Muscle of arm (tissue), 1 donor: ENCODE measurements at regions not wholly inside any gene's neighbourhood (a gene's known extent, or its start where the extent isn't known, plus 50 kb on each side); places are given as distances from the start of the nearest gene placed in this dataset.

ENCODE experiments used
- DNase-seq: peaks from one replicate; pipeline ENCODE4 v3.0.0-alpha.2; 2013

DNA sequence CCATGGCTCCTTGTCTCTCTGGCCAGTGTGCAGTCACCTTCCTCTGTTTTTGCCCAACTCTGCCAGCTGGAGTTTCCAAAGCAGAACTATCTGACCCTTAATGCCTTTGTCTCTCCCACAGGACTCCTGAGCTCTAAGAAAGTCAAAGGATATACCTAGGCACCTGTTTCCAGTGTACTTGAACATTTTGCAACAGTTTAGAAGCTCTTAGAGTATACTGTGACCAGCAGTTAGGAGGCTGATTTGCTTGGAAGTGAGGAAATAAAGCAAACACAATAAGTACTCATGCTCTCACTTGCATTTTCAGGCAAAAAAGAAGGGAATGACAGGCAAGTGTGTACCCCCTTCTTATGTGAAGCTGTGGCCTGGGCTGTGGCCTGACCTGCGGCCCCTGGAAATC, 204.3 kb upstream of the PLET1 start:
- no peak for DNase-seq

DNA sequence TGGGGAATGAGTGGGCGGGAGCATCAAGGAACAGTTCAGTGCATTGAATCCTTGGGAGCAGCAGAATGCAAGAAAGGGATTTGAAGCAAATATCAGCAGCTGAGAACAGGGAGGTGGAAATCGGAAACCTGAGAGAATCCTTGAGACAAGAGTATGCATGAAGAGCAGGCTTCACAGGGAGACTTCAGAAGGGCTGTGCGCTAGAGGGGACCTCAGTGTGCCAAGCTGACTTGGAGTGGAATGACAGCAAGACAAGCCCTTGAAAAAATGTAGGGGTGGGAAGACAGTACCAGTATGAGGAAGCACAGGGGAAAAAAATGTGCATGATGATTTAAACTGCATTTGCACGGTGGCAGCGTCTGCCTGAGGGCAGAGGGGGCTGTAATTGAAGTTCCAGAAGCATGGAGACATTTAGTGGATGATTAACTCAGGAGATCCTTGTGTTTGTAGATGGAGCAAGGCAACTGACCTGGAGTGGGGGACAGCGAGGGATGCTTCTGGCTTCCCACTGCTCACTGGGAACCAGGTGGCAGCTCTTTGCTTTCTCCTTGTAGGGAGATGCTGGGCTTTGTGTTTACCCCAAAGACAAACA, 204.9 kb upstream of the PLET1 start:
- no peak for DNase-seq

- no peak for DNase-seq
These were observed 207.1 kb upstream of the PLET1 start for GRCh38 chr11:112467721-112468120.

- no peak for DNase-seq
These were observed 208.7 kb upstream of the PLET1 start for GRCh38 chr11:112469376-112469775.

GRCh38 chr11:112470355-112470754, 209.7 kb upstream of the PLET1 start:
- no peak for DNase-seq

DNA sequence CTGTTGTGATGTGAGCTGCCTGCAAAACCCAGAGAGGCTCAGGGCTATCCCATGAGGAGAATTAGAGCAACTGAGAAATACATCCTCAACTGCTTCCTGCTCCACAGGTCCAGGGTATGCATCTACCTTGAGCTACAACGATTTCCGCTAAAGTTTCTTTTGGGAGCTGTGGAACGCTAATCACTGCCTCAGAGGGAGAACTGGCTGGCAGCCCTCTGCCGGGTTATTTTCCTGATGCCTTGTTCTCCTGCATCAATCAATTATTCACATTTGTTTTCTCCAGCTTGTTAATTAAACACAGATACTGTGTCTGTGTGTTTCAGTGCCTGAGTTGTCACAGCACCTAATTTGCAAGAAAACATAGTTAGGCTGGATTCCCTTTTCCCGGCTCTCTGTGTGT, 211.1 kb upstream of the PLET1 start:
- no peak for DNase-seq

DNA sequence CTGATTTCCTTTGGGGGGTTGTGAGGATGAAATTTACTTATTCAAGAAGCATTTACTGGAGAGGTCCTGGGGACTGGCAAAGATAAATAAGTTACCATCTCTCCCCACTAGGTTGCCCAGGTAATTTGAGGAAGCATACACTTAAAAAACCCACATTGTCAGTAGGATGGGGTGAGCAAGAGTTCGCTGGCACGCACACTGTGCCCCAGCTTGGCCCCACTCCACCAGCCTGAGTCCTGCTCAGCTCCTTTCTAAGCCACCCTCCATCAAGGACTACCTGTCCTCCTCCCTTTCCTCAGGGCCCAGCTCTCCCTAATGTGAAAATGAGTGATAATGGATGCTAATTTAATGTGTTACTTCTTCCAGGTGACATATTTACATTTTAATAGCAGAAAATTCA, 216.5 kb upstream of the PLET1 start:
- DNase-seq = no peak

DNA sequence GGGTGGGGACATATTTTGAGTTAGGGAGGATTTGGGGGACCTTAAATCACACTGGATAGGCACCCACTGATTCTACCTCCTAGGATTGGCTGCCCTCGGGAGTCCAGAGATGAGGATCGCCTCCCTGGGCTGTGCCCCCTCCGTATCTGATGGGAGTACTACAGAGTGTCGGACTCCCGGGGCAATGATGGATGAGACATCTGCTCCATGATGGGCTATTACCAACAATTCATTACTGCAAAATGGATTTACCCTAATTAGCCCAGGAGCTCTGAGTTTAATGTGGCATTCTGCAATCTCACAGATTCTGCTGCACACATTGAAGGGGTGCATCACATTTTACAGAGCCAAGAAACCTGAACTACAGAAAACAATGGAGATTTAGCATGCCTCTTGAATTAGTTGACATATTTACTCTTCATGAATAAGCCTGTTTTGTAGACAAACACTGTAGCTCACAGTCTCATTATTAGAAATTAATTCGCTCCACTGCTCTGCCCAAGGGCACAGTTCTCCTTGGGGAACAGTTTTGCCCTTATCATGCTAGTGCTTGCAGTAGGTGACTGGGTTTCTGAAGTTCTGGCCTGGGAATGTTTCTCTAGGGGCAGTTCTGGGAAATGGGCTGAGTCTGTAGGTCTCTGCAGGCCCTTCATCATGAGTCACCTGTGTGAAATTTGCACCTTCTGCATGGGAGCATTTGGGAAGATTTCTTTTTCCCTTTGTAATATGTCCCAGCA, 217.1 kb upstream of the PLET1 start:
- DNase-seq = no peak

GRCh38 chr11:112478806-112479205, 218.1 kb upstream of the PLET1 start:
- no peak for DNase-seq

GRCh38 chr11:112481431-112481830, 220.8 kb upstream of the PLET1 start:
- no peak for DNase-seq

DNA sequence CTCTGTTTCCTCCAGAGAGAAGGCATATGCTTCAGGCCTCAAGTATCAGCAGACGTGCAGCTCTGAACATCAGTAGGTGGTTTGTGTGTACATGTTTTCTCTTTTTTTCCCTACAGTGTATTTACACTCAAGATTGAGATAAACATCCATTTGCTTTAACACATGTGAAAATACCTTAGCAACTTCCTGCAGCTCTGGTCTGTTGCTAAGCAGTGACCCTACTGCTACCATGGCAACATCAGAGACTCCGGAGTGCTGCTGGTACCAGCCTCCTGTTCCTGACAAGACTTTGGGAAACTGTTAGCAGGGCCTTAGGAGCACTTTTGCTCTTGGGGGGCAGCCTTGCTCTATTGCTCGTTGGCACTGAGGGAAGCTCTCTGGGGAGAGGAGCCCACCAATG, 221.2 kb upstream of the PLET1 start:
- no peak for DNase-seq

DNA sequence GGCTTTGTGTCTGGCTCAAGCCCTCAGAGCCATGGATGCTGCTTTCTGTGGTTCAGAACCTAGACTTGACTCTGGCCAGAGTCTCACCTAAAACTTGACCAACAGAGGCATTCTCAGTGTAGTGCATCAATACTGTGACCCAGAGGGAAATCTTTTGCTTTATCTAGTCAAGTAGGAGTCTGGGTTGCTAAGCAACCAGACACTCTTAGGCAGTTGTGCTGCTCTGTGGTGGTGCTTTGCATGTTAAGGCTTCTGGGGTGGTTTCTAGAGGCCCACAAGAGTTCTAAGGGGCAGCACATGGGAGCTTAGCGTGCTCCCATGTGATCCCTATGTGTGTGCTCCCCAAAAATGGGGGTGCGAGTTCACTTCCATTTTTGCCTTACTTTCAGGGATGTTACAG, 224.6 kb upstream of the PLET1 start:
- DNase-seq = no peak

- DNase-seq = no peak
These were observed 237.2 kb upstream of the PLET1 start for GRCh38 chr11:112497826-112498225.

- no peak for DNase-seq
These were observed 238.0 kb upstream of the PLET1 start for GRCh38 chr11:112498701-112499100.

DNA sequence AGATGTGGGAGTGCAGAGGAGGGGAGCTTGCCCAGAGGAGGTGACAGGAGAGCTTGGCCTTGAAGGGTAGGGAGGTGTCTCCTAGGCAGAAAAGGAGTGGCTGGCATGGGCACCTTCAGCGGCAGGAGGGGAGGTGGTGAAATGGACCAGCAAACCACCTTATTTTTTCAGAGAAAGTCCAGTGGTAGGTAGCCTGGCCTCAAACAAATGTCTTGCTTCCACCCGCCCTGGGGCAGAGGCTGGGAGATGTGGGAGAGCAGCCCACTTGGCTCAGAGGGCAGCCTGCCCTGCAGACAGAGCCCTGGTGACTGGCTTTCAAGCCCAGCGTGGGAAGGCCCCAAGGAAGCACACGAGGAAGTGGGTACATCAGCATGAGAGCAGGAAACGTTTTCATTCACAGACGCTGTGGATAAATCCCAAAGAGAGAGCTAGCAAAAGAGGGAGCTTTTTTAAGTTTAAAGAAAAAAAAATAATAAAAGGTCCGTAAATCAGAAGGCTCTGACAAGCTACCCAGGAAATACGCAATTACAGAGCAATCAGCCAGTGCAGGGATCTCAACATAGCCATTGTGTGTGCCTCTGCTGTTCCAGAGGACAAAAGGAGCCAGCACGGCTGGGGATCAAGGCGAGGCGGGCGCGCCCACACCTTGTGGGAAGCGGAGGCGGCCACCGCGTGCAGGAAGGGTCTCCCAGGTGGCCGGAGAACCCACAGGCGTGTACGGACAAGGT, 238.7 kb upstream of the PLET1 start:
- DNase-seq = no peak

DNA sequence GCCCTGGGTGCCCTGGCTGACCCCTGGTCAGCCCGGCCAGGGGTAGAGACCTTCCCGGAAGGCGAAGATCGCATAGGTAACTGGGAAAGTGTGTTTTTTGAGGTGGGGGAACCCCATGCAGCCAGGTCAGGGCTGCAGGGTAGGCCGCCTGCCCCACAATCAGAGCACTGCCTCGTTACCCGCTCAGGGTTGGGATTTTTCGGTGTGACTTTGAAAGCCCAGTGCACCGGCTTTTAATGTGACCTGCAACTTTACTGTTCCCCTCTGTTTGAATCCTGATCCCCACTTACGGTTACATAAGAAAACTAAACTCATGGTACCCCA, 239.2 kb upstream of the PLET1 start:
- no peak for DNase-seq

DNA sequence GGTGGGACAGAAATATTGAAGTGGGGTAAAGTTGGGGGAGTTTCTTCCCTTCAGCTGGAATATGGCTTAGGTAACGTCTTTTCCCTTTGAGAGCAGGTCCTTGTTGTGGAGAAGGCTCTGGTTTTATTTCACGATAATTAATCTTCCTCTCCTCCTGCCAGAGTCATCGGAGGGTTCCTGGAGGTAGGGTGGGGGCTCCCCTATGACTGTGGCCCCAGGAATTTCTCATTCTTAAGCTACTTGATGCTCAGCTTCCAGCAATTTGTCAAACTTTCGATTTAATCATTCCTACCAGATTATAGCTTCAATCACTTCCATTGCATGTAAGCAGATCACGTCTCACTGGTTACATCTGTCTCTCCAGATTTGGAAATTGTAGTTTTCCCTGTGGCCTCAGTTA, 242.8 kb upstream of the PLET1 start:
- DNase-seq = no peak

GRCh38 chr11:112504056-112504455, 243.4 kb upstream of the PLET1 start:
- DNase-seq = no peak

- DNase-seq = no peak
These were observed 246.2 kb upstream of the PLET1 start for GRCh38 chr11:112506852-112507251.

GRCh38 chr11:112507281-112507680, 246.6 kb upstream of the PLET1 start:
- DNase-seq = no peak

- no peak for DNase-seq
These were observed 248.1 kb upstream of the PLET1 start for GRCh38 chr11:112508750-112509149.

DNA sequence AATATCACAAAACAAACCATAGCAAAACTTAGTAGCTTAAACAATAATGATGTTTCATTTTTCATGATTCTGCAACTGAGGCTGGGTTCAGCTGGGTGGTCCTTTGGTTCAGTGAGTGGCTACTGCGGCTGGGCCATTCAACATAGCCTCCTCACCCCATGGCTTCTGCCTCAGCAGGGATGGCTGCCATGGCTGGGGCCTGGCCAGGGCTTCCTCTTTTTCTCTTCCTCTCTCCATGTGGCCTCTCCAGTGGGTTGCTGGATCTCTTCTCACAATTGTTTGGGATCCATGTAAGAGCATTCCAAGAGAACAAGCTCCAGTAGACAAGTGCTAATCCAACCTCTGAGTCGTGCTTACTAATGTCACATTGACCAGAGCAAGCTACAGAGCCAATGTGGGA, 248.6 kb upstream of the PLET1 start:
- DNase-seq = no peak

DNA sequence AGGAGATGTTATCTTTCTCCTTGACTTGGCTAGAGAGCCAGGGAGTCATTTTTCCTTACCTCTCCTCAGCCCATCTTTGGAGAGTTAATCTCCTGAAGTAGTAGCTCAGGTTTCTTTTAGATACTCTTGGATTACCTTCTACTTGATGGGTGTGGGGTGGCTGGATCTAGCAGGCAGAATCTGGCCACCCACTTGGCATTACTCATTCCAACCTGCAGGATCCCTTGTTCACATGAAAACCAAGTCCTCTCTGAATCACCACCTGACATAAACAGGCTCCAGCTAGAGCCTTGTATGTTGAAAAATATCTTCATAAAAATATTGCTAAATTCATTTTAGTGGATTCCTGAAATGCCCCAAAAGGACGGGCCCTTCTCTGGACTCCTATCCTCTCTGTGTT, 250.6 kb upstream of the PLET1 start:
- no peak for DNase-seq

DNA sequence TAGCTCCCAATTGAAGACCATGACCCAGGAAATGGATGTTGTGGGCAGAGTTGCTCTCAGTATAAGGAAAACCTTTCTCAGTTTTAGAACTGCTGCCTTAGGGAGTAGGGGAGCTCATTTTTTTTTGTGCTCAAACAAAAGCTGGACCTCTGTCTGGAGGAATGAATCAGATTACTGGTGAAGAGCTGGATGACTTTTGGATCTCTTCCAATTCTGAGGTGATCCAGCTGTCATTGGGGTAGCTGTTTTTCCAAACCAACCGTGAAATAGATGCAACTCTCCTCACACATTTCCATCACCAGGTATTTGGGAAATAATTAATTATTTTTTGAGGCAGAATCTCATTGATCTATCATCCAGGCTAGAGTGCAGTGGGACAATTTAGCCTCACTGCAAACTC, 251.3 kb upstream of the PLET1 start:
- DNase-seq = no peak
